Left ventricle myocardium inferior (tissue), 1 donor: ENCODE measurements at regions not wholly inside any gene's neighbourhood (a gene's known extent, or its start where the extent isn't known, plus 50 kb on each side); places are given as distances from the start of the nearest gene placed in this dataset.

Experiments
- DNase-seq: peaks from one replicate; pipeline ENCODE4 v3.0.0-alpha.2; 2020
- H3K27ac ChIP-seq: fragments of 200-600 bp; replicated peaks from 2 replicates; pipeline ENCODE4 v1.8.0; 2021
- H3K27me3 ChIP-seq: fragments of 200-600 bp; 2 replicates; pipeline ENCODE4 v1.8.0; 2021; ENCODE audit warnings: low read depth
- H3K36me3 ChIP-seq: fragments of 200-600 bp; 2 replicates; pipeline ENCODE4 v1.8.0; 2021
- H3K4me1 ChIP-seq: fragments of 200-600 bp; 2 replicates; pipeline ENCODE4 v1.8.0; 2021
- H3K4me3 ChIP-seq: fragments of 200-600 bp; 2 replicates; pipeline ENCODE4 v1.8.0; 2021; ENCODE audit warnings: mild to moderate bottlenecking, moderate library complexity
- H3K9me3 ChIP-seq: fragments of 200-600 bp; replicated peaks from 2 replicates; pipeline ENCODE4 v1.8.0; 2021
- intact Hi-C: fragments of 100-400 bp; cut with micrococcal nuclease; formaldehyde crosslinking; loops from one replicate; pipeline ENCODE4 v1.11.0; 2022
- TF ChIP-seq, protein P1 (sequence below): fragments of 200-600 bp; IDR thresholded peaks from 2 replicates; pipeline ENCODE4 v1.8.0; 2021; ENCODE audit warnings: antibody characterized with exemption, mild to moderate bottlenecking, borderline replicate concordance
- donor health status: DM: no; HTN: yes; CAD: no; lungs with severe emphysema.

DNA sequence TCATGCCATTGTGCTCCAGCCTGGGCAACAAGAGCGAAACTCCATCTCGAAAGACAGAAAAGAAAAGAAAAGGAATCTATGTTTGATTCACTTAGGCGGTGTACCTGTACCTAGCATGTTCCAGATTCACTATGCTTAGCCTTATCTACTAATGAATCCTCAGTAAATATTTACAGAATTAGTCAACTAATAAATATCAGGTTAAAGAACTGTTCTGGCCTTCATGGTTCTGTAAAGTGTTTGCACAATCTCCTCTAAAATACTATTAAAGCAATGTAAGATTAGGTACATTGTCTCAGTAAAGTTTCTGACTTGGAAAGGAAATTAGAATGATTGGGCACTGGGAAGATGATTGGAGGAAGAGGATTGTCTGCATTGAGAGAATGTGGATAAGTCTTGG is 2770.4 kb downstream of the PCDH9 start:
- Histone ChIP-seq H3K36me3 (no peaks in the 10 kb centered on the region), H3K4me1 (no peaks in the 10 kb centered on the region), H3K27ac (no peak overlapping the region), H3K27me3 (no peaks in the 10 kb centered on the region), H3K9me3 (no peaks in the 10 kb centered on the region), H3K4me3 (no peak overlapping the region)
- TF ChIP-seq, protein P1, sequence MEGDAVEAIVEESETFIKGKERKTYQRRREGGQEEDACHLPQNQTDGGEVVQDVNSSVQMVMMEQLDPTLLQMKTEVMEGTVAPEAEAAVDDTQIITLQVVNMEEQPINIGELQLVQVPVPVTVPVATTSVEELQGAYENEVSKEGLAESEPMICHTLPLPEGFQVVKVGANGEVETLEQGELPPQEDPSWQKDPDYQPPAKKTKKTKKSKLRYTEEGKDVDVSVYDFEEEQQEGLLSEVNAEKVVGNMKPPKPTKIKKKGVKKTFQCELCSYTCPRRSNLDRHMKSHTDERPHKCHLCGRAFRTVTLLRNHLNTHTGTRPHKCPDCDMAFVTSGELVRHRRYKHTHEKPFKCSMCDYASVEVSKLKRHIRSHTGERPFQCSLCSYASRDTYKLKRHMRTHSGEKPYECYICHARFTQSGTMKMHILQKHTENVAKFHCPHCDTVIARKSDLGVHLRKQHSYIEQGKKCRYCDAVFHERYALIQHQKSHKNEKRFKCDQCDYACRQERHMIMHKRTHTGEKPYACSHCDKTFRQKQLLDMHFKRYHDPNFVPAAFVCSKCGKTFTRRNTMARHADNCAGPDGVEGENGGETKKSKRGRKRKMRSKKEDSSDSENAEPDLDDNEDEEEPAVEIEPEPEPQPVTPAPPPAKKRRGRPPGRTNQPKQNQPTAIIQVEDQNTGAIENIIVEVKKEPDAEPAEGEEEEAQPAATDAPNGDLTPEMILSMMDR, result no peak
- intact Hi-C loops, result no loop called here
- DNase-seq, result no peak

DNA sequence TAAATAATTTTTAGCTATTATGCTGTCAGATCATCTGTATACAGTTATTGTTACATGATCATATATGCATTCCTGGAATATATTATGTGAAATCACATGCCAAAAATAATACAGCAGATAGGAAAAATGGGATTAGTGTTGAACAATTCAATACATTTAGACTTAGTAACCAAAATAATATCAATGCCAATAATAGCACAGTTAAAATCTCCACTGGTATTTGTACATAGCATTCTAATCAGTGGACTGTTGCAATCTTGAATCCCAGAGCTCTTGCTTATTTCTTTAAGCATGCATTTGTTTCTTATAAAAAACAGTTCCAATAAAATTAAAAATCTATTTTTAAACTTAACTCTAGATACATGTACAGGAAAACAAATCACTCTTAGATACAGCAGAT is 2772.2 kb downstream of the PCDH9 start:
- Histone ChIP-seq H3K27me3 (no peaks in the 10 kb centered on the region), H3K4me1 (no peaks in the 10 kb centered on the region), H3K9me3 (no peaks in the 10 kb centered on the region), H3K4me3 (no peak overlapping the region), H3K36me3 (no peaks in the 10 kb centered on the region), H3K27ac (no peak overlapping the region)
- intact Hi-C loops, result no loop called here
- no peak for DNase-seq
- TF ChIP-seq, protein P1, result no peak

DNA sequence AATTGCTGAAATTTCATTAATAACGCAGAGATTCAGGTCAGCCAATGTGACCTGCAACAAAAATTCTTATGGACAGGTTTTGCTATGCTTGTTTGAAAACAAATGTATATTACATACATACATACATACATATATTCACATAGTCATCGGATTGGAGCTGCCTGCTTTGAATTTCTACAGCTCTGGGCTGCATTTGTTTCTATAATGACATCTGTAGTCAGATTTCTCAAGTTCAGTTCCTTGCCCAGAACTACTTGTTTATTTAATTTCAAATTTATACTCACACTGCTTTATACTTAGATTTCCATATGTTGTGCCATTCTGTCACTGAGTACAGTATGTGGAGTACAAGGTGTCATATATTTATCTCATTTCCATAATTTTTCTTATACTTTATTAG is 2775.0 kb downstream of the PCDH9 start:
- H3K4me1 ChIP-seq, result no peaks in the 10 kb centered on the region
- H3K9me3 ChIP-seq, result no peaks in the 10 kb centered on the region
- H3K36me3 ChIP-seq, result no peaks in the 10 kb centered on the region
- no peak overlapping the region for H3K4me3 ChIP-seq
- no peaks in the 10 kb centered on the region for H3K27me3 ChIP-seq
- DNase-seq, result no peak
- intact Hi-C loops, result no loop called here
- TF ChIP-seq, protein P1, result no peak
- no peak overlapping the region for H3K27ac ChIP-seq

DNA sequence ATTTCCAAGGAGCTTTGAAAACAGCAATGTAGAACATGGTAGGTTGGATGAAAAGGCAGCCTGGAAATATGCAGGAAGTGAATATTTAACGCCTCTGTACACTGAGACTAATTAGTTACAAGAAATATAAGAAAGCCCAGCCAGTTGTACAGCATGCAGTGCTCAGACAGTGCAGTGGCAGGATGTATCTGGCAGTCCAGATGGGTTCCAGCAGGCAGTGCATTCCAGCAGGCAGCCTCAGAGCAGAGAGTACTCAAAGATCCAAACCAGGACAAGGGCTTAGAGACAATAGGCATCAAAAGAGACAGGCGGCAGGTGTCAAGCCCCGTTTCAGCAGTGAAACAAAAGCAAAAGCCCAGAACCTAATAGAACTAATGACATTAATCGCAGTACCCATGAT is 2776.3 kb downstream of the PCDH9 start:
- Histone ChIP-seq H3K4me1 (no peaks in the 10 kb centered on the region), H3K9me3 (no peaks in the 10 kb centered on the region), H3K36me3 (no peaks in the 10 kb centered on the region), H3K27me3 (no peaks in the 10 kb centered on the region), H3K4me3 (no peak overlapping the region), H3K27ac (no peak overlapping the region)
- TF ChIP-seq, protein P1, result no peak
- intact Hi-C loops, result no loop called here
- DNase-seq, result no peak

DNA sequence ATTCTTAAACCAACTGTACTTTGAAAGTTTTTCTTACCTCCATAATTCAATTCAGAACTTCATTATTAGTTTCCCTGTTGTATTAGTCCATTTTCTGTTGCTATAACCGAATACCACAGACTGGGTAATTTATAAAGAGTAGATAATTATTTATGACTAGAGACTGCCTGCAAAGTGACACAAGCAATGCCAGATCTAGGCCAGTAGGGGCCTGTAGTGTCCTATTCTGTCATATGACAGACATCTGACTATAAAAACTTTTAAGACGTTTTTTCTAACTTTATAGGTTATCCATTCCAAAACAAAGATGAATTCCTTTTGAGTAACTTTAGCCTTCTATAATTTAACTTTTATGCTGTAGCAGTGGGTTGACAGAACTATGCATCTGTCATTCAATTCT is 2783.8 kb downstream of the PCDH9 start:
- DNase-seq, result no peak
- no peaks in the 10 kb centered on the region for H3K27me3 ChIP-seq
- no peak overlapping the region for H3K27ac ChIP-seq
- TF ChIP-seq, protein P1, result no peak
- no peaks in the 10 kb centered on the region for H3K36me3 ChIP-seq
- no peak overlapping the region for H3K4me3 ChIP-seq
- intact Hi-C loops, result no loop called here
- H3K9me3 ChIP-seq, result no peaks in the 10 kb centered on the region
- no peaks in the 10 kb centered on the region for H3K4me1 ChIP-seq

DNA sequence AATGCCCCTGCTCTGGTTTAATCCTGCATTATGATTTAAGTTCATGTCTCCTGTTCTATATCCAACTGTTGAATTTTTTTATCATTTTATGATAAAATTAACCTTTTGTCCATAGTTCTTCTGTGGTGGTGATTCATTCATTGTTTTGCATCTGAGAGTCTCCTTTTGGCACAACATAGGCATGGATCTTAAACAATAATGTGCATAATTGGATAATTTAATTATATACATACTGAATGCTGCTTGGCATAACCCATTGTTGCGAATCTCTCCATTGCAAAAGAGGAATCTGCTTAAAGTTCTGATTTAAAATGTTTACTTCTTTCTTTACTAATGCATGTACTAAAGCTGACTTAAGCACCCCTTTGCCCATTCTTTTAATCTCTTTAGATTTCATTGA is 2788.4 kb downstream of the PCDH9 start:
- DNase-seq, result no peak
- Histone ChIP-seq H3K36me3 (no peaks in the 10 kb centered on the region), H3K27ac (no peak overlapping the region), H3K27me3 (no peaks in the 10 kb centered on the region), H3K4me3 (no peak overlapping the region), H3K9me3 (no peaks in the 10 kb centered on the region), H3K4me1 (no peaks in the 10 kb centered on the region)
- TF ChIP-seq, protein P1, result no peak
- intact Hi-C loops, result no loop called here
